ENCODE measurements at regions not wholly inside any gene's neighbourhood (a gene's known extent, or its start where the extent isn't known, plus 50 kb on each side); places are given as distances from the start of the nearest gene placed in this dataset.

GRCh38 chr4:181151856-181152255, 1091.3 kb upstream of the TENM3 start:
- no peak overlapping the region for H3K4me3 ChIP-seq (replicated peaks; ENCODE audit: low read depth, low read length)
- H3K36me3 ChIP-seq (ENCODE audit: control insufficient read depth, insufficient read depth, low read length), result no peaks in the 10 kb centered on the region
- no peak for TF ChIP-seq CTCF (IDR thresholded peaks at IDR 0.05; ENCODE audit: insufficient read depth, low read length, poor library complexity, severe bottlenecking)
- no peaks in the 10 kb centered on the region for H3K27me3 ChIP-seq (replicated peaks; ENCODE audit: control insufficient read depth, insufficient read depth, low read length)
- DNase-seq (ENCODE audit: extremely low read depth, insufficient read length), result no peak

- no peak for TF ChIP-seq CTCF (IDR thresholded peaks at IDR 0.05; ENCODE audit: insufficient read depth, low read length, poor library complexity, severe bottlenecking)
- DNase-seq (ENCODE audit: extremely low read depth, insufficient read length), result no peak
- no peaks in the 10 kb centered on the region for H3K36me3 ChIP-seq (ENCODE audit: control insufficient read depth, insufficient read depth, low read length)
- H3K4me3 ChIP-seq (replicated peaks; ENCODE audit: low read depth, low read length), result no peak overlapping the region
- no peaks in the 10 kb centered on the region for H3K27me3 ChIP-seq (replicated peaks; ENCODE audit: control insufficient read depth, insufficient read depth, low read length)
Measured at GRCh38 chr4:181157647-181158046, 1085.6 kb upstream of the TENM3 start.

- TF ChIP-seq CTCF (IDR thresholded peaks at IDR 0.05; ENCODE audit: insufficient read depth, low read length, poor library complexity, severe bottlenecking), result no peak
- Histone ChIP-seq H3K36me3 (ENCODE audit: control insufficient read depth, insufficient read depth, low read length) (no peaks in the 10 kb centered on the region), H3K4me3 (replicated peaks; ENCODE audit: low read depth, low read length) (no peak overlapping the region), H3K27me3 (replicated peaks; ENCODE audit: control insufficient read depth, insufficient read depth, low read length) (no peaks in the 10 kb centered on the region)
- no peak for DNase-seq (ENCODE audit: extremely low read depth, insufficient read length)
Measured at GRCh38 chr4:181158971-181159370, 1084.2 kb upstream of the TENM3 start.

- Histone ChIP-seq H3K27me3 (replicated peaks; ENCODE audit: control insufficient read depth, insufficient read depth, low read length) (no peaks in the 10 kb centered on the region), H3K36me3 (ENCODE audit: control insufficient read depth, insufficient read depth, low read length) (no peaks in the 10 kb centered on the region), H3K4me3 (replicated peaks; ENCODE audit: low read depth, low read length) (no peak overlapping the region)
- no peak for TF ChIP-seq CTCF (IDR thresholded peaks at IDR 0.05; ENCODE audit: insufficient read depth, low read length, poor library complexity, severe bottlenecking)
- no peak for DNase-seq (ENCODE audit: extremely low read depth, insufficient read length)
Measured at GRCh38 chr4:181161669-181162068, 1081.5 kb upstream of the TENM3 start.

DNA sequence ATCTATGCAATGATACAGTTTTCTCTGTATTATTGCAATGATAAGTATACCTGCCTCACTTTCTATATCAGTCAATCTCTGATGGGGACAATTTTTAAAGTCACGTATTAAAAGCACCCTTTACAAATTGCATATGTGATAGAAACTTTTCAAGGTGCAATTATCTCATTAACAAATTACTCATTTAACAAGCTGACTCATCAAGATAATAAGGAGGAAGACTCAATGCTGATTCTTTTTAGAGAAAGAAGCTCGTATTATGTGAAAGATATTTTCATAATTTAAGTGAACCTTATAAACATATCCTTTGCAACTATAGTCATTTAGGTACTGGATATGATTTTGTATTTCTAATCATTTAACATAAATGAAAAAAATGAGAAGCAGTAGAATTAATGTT, 1080.9 kb upstream of the TENM3 start:
- no peak overlapping the region for H3K4me3 ChIP-seq (replicated peaks; ENCODE audit: low read depth, low read length)
- no peak for DNase-seq (ENCODE audit: extremely low read depth, insufficient read length)
- TF ChIP-seq CTCF (IDR thresholded peaks at IDR 0.05; ENCODE audit: insufficient read depth, low read length, poor library complexity, severe bottlenecking), result no peak
- no peaks in the 10 kb centered on the region for H3K27me3 ChIP-seq (replicated peaks; ENCODE audit: control insufficient read depth, insufficient read depth, low read length)
- H3K36me3 ChIP-seq (ENCODE audit: control insufficient read depth, insufficient read depth, low read length), result no peaks in the 10 kb centered on the region

- Histone ChIP-seq H3K4me3 (replicated peaks; ENCODE audit: low read depth, low read length) (no peak overlapping the region), H3K36me3 (ENCODE audit: control insufficient read depth, insufficient read depth, low read length) (no peaks in the 10 kb centered on the region), H3K27me3 (replicated peaks; ENCODE audit: control insufficient read depth, insufficient read depth, low read length) (no peaks in the 10 kb centered on the region)
- DNase-seq (ENCODE audit: extremely low read depth, insufficient read length), result no peak
- TF ChIP-seq CTCF (IDR thresholded peaks at IDR 0.05; ENCODE audit: insufficient read depth, low read length, poor library complexity, severe bottlenecking), result no peak
Measured at GRCh38 chr4:181162676-181163075, 1080.5 kb upstream of the TENM3 start.
